ENCODE measurements at regions not wholly inside any gene's neighbourhood (a gene's known extent, or its start where the extent isn't known, plus 50 kb on each side); places are given as distances from the start of the nearest gene placed in this dataset.

- peaks cover 3% of the 10 kb centered on the region; the same call in 1 of the 2 replicates for H3K4me1 ChIP-seq (ENCODE audit: insufficient read depth, low read length)
- no CpG with 5 or more reads among the region's 2 CpGs for WGBS (ENCODE audit: extremely low coverage, insufficient read length, low lambda C conversion rate)
- H3K4me1 Mint-ChIP-seq, result peaks cover 57 to 59% of the 10 kb centered on the region in 2 experiments
These were observed 706.8 kb upstream of the MBL2 start for GRCh38 chr10:53479365-53479764.

More at GRCh38 chr10:53479365-53479764, 706.8 kb upstream of the MBL2 start:
- Histone ChIP-seq H3K79me2 (ENCODE audit: insufficient read depth, low read length) (no peaks in the 10 kb centered on the region), H4K20me1 (ENCODE audit: control insufficient read depth, insufficient read depth, insufficient read length) (no peaks in the 10 kb centered on the region), H2BK5ac (ENCODE audit: insufficient read length, low read length) (peak overlapping the region; percentile 98), H3K23ac (ENCODE audit: insufficient read length, low read depth, low read length) (no peak overlapping the region), H3K79me1 (ENCODE audit: insufficient read depth, low read depth, low read length, poor library complexity, severe bottlenecking) (no peaks in the 10 kb centered on the region), H4K91ac (ENCODE audit: insufficient read length, low read depth, low read length) (no peak overlapping the region), H3K9ac (ENCODE audit: extremely low read depth, insufficient read length, low read length) (peak overlapping the region; percentile 54), H3K23me2 (ENCODE audit: insufficient read length, low read depth, low read length, poor library complexity, severe bottlenecking) (no peaks in the 10 kb centered on the region), H2BK20ac (ENCODE audit: low read depth, low read length, poor library complexity, severe bottlenecking) (peak overlapping the region; percentile 26), H2BK15ac (ENCODE audit: low read depth, low read length) (no peak overlapping the region), H3K9me3 (ENCODE audit: control insufficient read depth, low read depth, low read length) (peaks cover 3% of the 10 kb centered on the region), H3K18ac (ENCODE audit: insufficient read length, low read depth, low read length) (peak overlapping the region; percentile 74), H3K4ac (ENCODE audit: low read depth, low read length) (no peak overlapping the region; the same call in 1 of the 2 replicates), H3K14ac (ENCODE audit: insufficient read depth, low read length) (no peak overlapping the region), H3K27ac (ENCODE audit: insufficient read length, low read depth, low read length) (peak overlapping the region; percentile 100), H4K8ac (replicated peaks; ENCODE audit: insufficient read length, low read depth, low read length) (no peak overlapping the region), H2BK12ac (ENCODE audit: insufficient read length, low read depth, low read length) (no peak overlapping the region), H3T11ph (ENCODE audit: low read length) (peak overlapping the region; percentile 94), H2AFZ (ENCODE audit: low read length) (no peak overlapping the region), H3K4me2 (ENCODE audit: insufficient read depth, insufficient read length, low read length) (peak overlapping the region; percentile 44), H3K27me3 (ENCODE audit: insufficient read depth, low read length) (no peaks in the 10 kb centered on the region), H4K5ac (ENCODE audit: insufficient read length, low read depth, low read length) (no peak overlapping the region), H2BK120ac (ENCODE audit: low read depth, low read length, poor library complexity, severe bottlenecking) (peak overlapping the region; percentile 95), H2AK5ac (ENCODE audit: insufficient read length, low read length) (no peak overlapping the region), H3K56ac (ENCODE audit: insufficient read length, low read depth, low read length) (no peak overlapping the region)
- peak overlapping the region; percentile 81 to 97 (median 97) for H3K27ac Mint-ChIP-seq
- no peak overlapping the region for H3K4me3 Mint-ChIP-seq
- H3K36me3 Mint-ChIP-seq (ENCODE audit: insufficient read depth in 1 of 3, low read depth in 3 of 3), result peaks cover 5 to 25% (median 15%) of the 10 kb centered on the region in 3 experiments
- H3K9me3 Mint-ChIP-seq, result peaks cover 8 to 18% of the 10 kb centered on the region in 2 experiments
- no peaks in the 10 kb centered on the region for H3K27me3 Mint-ChIP-seq (ENCODE audit: low read depth)
- TF ChIP-seq CTCF (conservative IDR thresholded peaks at IDR 0.05), result no peak
- no peak for DNase-seq
